GM23338 (cell line): ENCODE measurements at regions not wholly inside any gene's neighbourhood (a gene's known extent, or its start where the extent isn't known, plus 50 kb on each side); places are given as distances from the start of the nearest gene placed in this dataset.

Experiments
- CREB1 ChIP-seq: fragments of 250-450 bp; sonication (Bioruptor Pico); IDR thresholded peaks from 2 replicates; pipeline ENCODE4 v1.5.0; 2020; ENCODE audit warnings: low read depth, mild to moderate bottlenecking, moderate library complexity
- EZH2 ChIP-seq: fragments of 200-600 bp; sonication (generic); IDR thresholded peaks from one replicate; pipeline ENCODE4 v1.8.0; 2017; ENCODE audit warnings: antibody characterized with exemption, mild to moderate bottlenecking, low read depth; ENCODE audit not compliant: unreplicated experiment
- EZH2phosphoT487 ChIP-seq: fragments of 200-600 bp; sonication (generic); IDR thresholded peaks from one replicate; pipeline ENCODE4 v1.8.1; 2018; ENCODE audit warnings: antibody characterized with exemption; ENCODE audit not compliant: unreplicated experiment
- NANOG ChIP-seq: IDR thresholded peaks from 2 replicates; pipeline ENCODE4 v1.6.1; 2016; ENCODE audit warnings: antibody characterized with exemption, borderline replicate concordance
- POLR2AphosphoS5 ChIP-seq: IDR thresholded peaks from 2 replicates; pipeline ENCODE4 v1.6.1; 2016; ENCODE audit warnings: antibody characterized with exemption, low read depth
- ZNF114 ChIP-seq: fragments of 250-450 bp; sonication (Bioruptor Pico); IDR thresholded peaks from 2 replicates; pipeline ENCODE4 v1.5.0; 2020; ENCODE audit warnings: mild to moderate bottlenecking, moderate library complexity
- TF ChIP-seq, protein P1 (sequence below), 2 experiments: fragments of 200-600 bp in 1 of 2; sonication (generic) in 1 of 2; conservative IDR thresholded peaks; 2 replicates each; pipeline versions ENCODE4 v1.5.1 to v1.6.1; 2016 to 2017; ENCODE audit warnings: antibody characterized with exemption in 2 of 2, low read depth in 2 of 2, mild to moderate bottlenecking in 2 of 2, moderate library complexity in 1 of 2

DNA sequence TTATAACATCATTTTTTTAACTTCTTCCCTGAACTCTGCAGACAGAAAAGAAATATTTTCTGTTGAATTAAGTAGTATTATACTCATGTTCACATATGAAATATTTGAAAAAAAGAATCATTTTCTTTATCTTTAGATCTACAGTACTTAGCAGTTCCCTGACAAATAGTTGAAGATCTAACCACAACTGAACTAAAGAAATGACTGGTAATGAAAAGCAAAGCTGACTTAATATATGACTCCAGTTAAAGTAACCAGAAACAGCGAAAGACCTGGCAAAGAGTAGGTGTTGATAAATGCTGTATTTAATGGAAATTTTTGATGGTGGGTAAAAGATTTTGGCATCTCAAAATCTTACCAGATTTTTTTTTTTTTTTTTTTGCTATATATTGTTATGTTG is 207.1 kb upstream of the SLC16A7 start:
- TF ChIP-seq, protein P1, sequence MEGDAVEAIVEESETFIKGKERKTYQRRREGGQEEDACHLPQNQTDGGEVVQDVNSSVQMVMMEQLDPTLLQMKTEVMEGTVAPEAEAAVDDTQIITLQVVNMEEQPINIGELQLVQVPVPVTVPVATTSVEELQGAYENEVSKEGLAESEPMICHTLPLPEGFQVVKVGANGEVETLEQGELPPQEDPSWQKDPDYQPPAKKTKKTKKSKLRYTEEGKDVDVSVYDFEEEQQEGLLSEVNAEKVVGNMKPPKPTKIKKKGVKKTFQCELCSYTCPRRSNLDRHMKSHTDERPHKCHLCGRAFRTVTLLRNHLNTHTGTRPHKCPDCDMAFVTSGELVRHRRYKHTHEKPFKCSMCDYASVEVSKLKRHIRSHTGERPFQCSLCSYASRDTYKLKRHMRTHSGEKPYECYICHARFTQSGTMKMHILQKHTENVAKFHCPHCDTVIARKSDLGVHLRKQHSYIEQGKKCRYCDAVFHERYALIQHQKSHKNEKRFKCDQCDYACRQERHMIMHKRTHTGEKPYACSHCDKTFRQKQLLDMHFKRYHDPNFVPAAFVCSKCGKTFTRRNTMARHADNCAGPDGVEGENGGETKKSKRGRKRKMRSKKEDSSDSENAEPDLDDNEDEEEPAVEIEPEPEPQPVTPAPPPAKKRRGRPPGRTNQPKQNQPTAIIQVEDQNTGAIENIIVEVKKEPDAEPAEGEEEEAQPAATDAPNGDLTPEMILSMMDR (conservative IDR thresholded peaks at IDR 0.05; ENCODE audit: low read depth in 2 of 2): no peak
- TF ChIP-seq EZH2 (no peak), EZH2phosphoT487 (no peak), ZNF114 (CRISPR knock-in tag) (no peak), POLR2AphosphoS5 (no peak), NANOG (no peak), CREB1 (CRISPR knock-in tag) (no peak)
